HepG2 (cell line): ENCODE measurements at regions not wholly inside any gene's neighbourhood (a gene's known extent, or its start where the extent isn't known, plus 50 kb on each side); places are given as distances from the start of the nearest gene placed in this dataset.
A peak's percentile ranks its signal among the peaks of the same experiment; 100 is the strongest.

Experiments
- ATAC-seq: fragments of 200-7000 bp; cut with Tn5 transposase; 3 replicates; pipeline ENCODE4 v1.9.1; 2020; ENCODE audit warnings: mild to moderate bottlenecking, moderate library complexity
- BruUV-seq: library from RNA; stranded (reverse); fragments of 400-500 nt; replicated peaks from 2 replicates; lab custom pipeline; 2021; lab: Mats Ljungman, UMichigan
- CTCF ChIA-PET: fragments of 300-600 bp; formaldehyde crosslinking; extraction: SDS; loops from one replicate; lab custom pipeline; 2021; ENCODE audit warnings: low total read pairs, inconsistent platforms, low intra/inter-chr PET ratio; lab: Yijun Ruan, JAX
- POLR2A ChIA-PET: fragments of 350-600 bp; sonication (Branson Sonifier 250); formaldehyde crosslinking; loops from one replicate; lab custom pipeline; 2020; ENCODE audit warnings: antibody characterized with exemption, inconsistent platforms; lab: Yijun Ruan, JAX
- DNase-seq: peaks from one replicate; pipeline ENCODE4 v3.0.0-alpha.2; 2015; ENCODE audit warnings: low spot score
- FAIRE-seq: peaks from 3 replicates; lab custom pipeline; 2011; peaks lifted over from hg19 to GRCh38; lab: Jason Lieb, UNC
- H2AFZ ChIP-seq: one replicate; pipeline ENCODE4 v1.6.1; 2011; ENCODE audit warnings: low read length, inconsistent platforms
- H3K27ac ChIP-seq: fragments of 300-600 bp; 3 replicates; pipeline ENCODE4 v1.8.0; 2011; ENCODE audit warnings: mixed run types, mild to moderate bottlenecking, mixed read lengths, low read length, inconsistent platforms; ENCODE audit not compliant: insufficient read depth; ENCODE audit errors: extremely low read length
- H3K27me3 ChIP-seq, 2 experiments: fragments of 200-600 bp in 1 of 2; 2 replicates in 1 of 2; 3 replicates in 1 of 2; pipeline versions ENCODE4 v1.6.0 to v1.8.0; 2011; ENCODE audit warnings: low read length in 2 of 2, mild to moderate bottlenecking in 2 of 2, moderate library complexity in 2 of 2, inconsistent platforms in 1 of 2; ENCODE audit not compliant: insufficient read depth in 2 of 2, control insufficient read depth in 1 of 2
- H3K36me3 ChIP-seq, 2 experiments: fragments of 200-600 bp in 1 of 2; replicated peaks in 1 of 2; 2 replicates in 1 of 2; 3 replicates in 1 of 2; pipeline versions ENCODE4 v1.5.1 to v1.8.0; 2011; ENCODE audit warnings: low read length in 2 of 2, inconsistent platforms in 1 of 2; ENCODE audit not compliant: insufficient read depth in 2 of 2, control insufficient read depth in 1 of 2
- H3K4me1 ChIP-seq: 2 replicates; pipeline ENCODE4 v1.5.1; 2012; ENCODE audit warnings: low read length, inconsistent platforms; ENCODE audit not compliant: insufficient read depth
- H3K4me2 ChIP-seq: 2 replicates; pipeline ENCODE4 v1.6.0; 2011; ENCODE audit warnings: low read depth, low read length, inconsistent platforms
- H3K4me3 ChIP-seq, 3 experiments: fragments of 200-600 bp in 1 of 3; sonication (generic), shearing (Covaris generic) in 1 of 3; replicated peaks in 1 of 3; 2 replicates each; pipeline ENCODE4 v1.5.1; 2011 to 2016; ENCODE audit warnings: low read length in 3 of 3, inconsistent platforms in 2 of 3, low read depth in 2 of 3, mild to moderate bottlenecking in 2 of 3, control low read depth in 1 of 3, mixed read lengths in 1 of 3; ENCODE audit not compliant: insufficient read depth in 1 of 3
- H3K79me2 ChIP-seq: one replicate; pipeline ENCODE4 v1.6.1; 2011; ENCODE audit warnings: low read length, inconsistent platforms; ENCODE audit not compliant: insufficient read depth
- H3K9ac ChIP-seq: 2 replicates; pipeline ENCODE4 v1.6.0; 2011; ENCODE audit warnings: mild to moderate bottlenecking, low read depth, low read length, inconsistent platforms; ENCODE audit not compliant: insufficient read depth
- H3K9me3 ChIP-seq: 2 replicates; pipeline ENCODE4 v1.5.1; 2012; ENCODE audit warnings: mild to moderate bottlenecking, low read length
- H4K20me1 ChIP-seq: 2 replicates; pipeline ENCODE4 v1.6.0; 2011; ENCODE audit warnings: inconsistent platforms, mild to moderate bottlenecking, low read length, moderate library complexity; ENCODE audit not compliant: insufficient read depth
- MIER2 ChIP-seq: IDR thresholded peaks from 2 replicates; pipeline ENCODE4 v1.6.1; 2016; ENCODE audit warnings: missing biosample characterization, missing genetic modification reagents
- PAF1 ChIP-seq: IDR thresholded peaks from 2 replicates; pipeline ENCODE4 v1.6.1; 2016; ENCODE audit warnings: missing genetic modification reagents, missing compliant biosample characterization
- RARG ChIP-seq: sonication (generic); formaldehyde crosslinking; IDR thresholded peaks from 2 replicates; pipeline ENCODE4 v1.4.0; 2020; ENCODE audit warnings: low read depth, mild to moderate bottlenecking, missing genetic modification reagents
- RFX1 ChIP-seq: fragments of 450-650 bp; IDR thresholded peaks from 2 replicates; pipeline ENCODE4 v1.6.1; 2017
- SMAD3 ChIP-seq: sonication (generic); formaldehyde crosslinking; IDR thresholded peaks from 2 replicates; pipeline ENCODE4 v1.4.0; 2020; ENCODE audit warnings: missing genetic modification reagents
- SOX6 ChIP-seq, 2 experiments: fragments of 450-650 bp in 1 of 2; sonication (generic) in 1 of 2; formaldehyde crosslinking in 1 of 2; IDR thresholded peaks; 2 replicates each; pipeline versions ENCODE4 v1.4.0 to v1.6.1; 2017 to 2020; ENCODE audit warnings: antibody characterized with exemption in 1 of 2, mild to moderate bottlenecking in 1 of 2, missing genetic modification reagents in 1 of 2
- TBX3 ChIP-seq: fragments of 450-650 bp; IDR thresholded peaks from 2 replicates; pipeline ENCODE4 v1.6.1; 2017; ENCODE audit warnings: antibody characterized with exemption, mild to moderate bottlenecking, inconsistent platforms, borderline replicate concordance
- TOPORS ChIP-seq: sonication (generic); formaldehyde crosslinking; IDR thresholded peaks from 2 replicates; pipeline ENCODE4 v1.8.0; 2023; ENCODE audit warnings: mild to moderate bottlenecking, missing genetic modification reagents
- ZEB1 ChIP-seq: IDR thresholded peaks from 2 replicates; pipeline ENCODE4 v1.6.1; 2012; ENCODE audit warnings: mild to moderate bottlenecking, low read depth, inconsistent platforms; ENCODE audit not compliant: insufficient replicate concordance
- ZFYVE20 ChIP-seq: sonication (generic); formaldehyde crosslinking; IDR thresholded peaks from 2 replicates; pipeline ENCODE4 v1.8.0; 2023; ENCODE audit warnings: low read depth, mild to moderate bottlenecking, moderate library complexity, missing genetic modification reagents, borderline replicate concordance
- ZNF12 ChIP-seq: sonication (generic); formaldehyde crosslinking; IDR thresholded peaks from 2 replicates; pipeline ENCODE4 v1.5.0; 2020; ENCODE audit warnings: missing genetic modification reagents
- ZNF292 ChIP-seq: sonication (generic); formaldehyde crosslinking; IDR thresholded peaks from 2 replicates; pipeline ENCODE4 v1.8.1; 2022; ENCODE audit warnings: mild to moderate bottlenecking, low read depth, missing genetic modification reagents, borderline replicate concordance
- ZNF44 ChIP-seq: sonication (generic); formaldehyde crosslinking; IDR thresholded peaks from 2 replicates; pipeline ENCODE4 v1.5.1; 2020; ENCODE audit warnings: mild to moderate bottlenecking, missing genetic modification reagents
- ZNF644 ChIP-seq: IDR thresholded peaks from 2 replicates; pipeline ENCODE4 v1.6.1; 2016; ENCODE audit warnings: low read depth
- WGBS: methylation state at CpG from one replicate; pipeline ENCODE4 v1.1.6; 2017; ENCODE audit warnings: low lambda C conversion rate; 5-methylcytosine and 5-hydroxymethylcytosine counted together
- in situ Hi-C: cut with HindIII; loops from 2 replicates; pipeline ENCODE4 v1.10.0; 2017; ENCODE audit warnings: low pct_unique_long_range_greater_than_20kb; ENCODE audit not compliant: extremely low pct_ligation_motif_present
- intact Hi-C: fragments of 100-400 bp; cut with micrococcal nuclease; formaldehyde crosslinking; loops from one replicate; pipeline ENCODE4 v1.10.0; 2022; ENCODE audit not compliant: unreplicated experiment

DNA sequence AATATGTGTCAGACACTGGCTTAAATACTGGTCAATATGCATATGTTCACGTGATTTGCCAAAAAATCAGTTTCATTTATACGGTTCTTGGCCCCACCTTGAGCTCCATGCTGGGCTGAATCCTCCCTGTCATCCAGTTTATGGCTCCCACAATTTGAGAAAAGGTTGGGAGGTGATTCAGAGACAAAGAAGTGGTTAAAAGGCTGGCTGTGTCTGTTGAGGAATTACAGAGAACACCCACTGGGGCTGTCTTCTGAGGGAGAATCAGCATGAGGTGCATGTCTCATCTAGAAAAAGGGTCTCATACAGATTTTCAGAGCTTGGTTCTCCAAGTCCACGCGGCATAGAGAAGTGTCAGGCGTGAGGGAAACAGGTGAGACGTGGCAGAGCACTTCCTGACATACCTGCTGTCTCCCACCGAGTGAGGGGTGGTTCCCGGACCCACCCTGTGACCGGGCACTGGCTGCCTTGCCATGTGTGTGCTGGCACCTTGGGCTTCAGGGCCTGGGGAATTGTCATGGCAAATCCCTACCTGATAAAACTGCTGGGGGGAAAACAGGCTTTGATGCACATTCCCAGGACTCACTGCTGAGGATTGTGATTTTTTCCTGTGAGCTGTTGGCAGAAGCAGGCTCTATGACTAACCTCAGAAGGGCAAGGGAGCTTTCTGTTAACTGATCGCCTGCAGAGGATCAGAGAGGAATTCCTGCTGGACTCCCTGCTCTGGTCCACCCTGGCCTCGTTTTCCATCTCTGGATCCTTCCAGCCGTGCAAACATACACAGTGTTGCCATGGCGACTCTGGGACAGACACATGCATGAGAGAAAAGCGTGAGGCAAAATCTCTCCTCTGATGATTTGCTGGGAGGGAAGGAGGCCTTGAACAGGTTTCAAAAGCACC lies 223.6 kb downstream of the ADAMTS15 start:
- no peak overlapping the region for H3K27ac ChIP-seq
- H3K4me1 ChIP-seq: no peaks in the 10 kb centered on the region
- no peaks in the 10 kb centered on the region for H3K79me2 ChIP-seq
- ChIA-PET POLR2A (no interaction called here), CTCF (no interaction called here)
- FAIRE-seq (no peak), DNase-seq (no peak), ATAC-seq (peak; percentile 41; the same call in 1 of the 3 replicates)
- intact Hi-C loops: no loop called here
- H4K20me1 ChIP-seq: no peaks in the 10 kb centered on the region
- no peaks in the 10 kb centered on the region for H3K9me3 ChIP-seq
- H3K9ac ChIP-seq: no peak overlapping the region
- no peaks in the 10 kb centered on the region for H3K36me3 ChIP-seq
- TF ChIP-seq ZNF644 (no peak), RFX1 (peak; percentile 43; the same call in 1 of the 2 replicates)
- peaks cover 0 to 7% of the 10 kb centered on the region in 2 experiments; a peak in 1 of 5 replicates for H3K27me3 ChIP-seq
- no TSS peak for BruUV-seq
- no peak overlapping the region for H3K4me2 ChIP-seq
- no peak overlapping the region for H3K4me3 ChIP-seq
- WGBS: 3% methylated on average over 11 of the region's 14 CpGs
- H2AFZ ChIP-seq: no peak overlapping the region
- in situ Hi-C loops: no loop called here

DNA sequence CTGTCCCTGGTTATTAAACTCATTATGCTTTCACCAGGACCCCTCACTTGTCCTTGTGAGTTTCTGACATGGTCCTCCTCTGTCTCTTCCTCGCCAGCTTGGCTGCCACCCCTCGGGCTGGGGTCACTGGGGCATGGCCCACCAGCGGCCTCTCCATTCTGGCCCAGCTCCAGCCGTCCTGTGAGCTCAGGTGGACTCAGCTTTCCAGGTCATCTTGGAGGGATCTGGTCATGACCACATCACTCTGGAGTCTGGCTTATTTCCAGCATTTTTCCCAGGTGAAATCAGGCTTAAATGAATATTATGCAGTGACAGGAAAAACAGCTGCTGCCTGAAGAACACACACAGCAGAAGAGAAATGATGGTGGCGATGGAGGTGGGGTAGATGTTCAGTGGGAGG lies 224.5 kb downstream of the ADAMTS15 start:
- peaks cover 0 to 7% of the 10 kb centered on the region in 2 experiments; a peak in 1 of 5 replicates for H3K27me3 ChIP-seq
- ChIA-PET POLR2A (no interaction called here), CTCF (no interaction called here)
- in situ Hi-C loops (no loop called here), intact Hi-C loops (no loop called here)
- DNase-seq (no peak), FAIRE-seq (no peak), ATAC-seq (no peak)
- no peak overlapping the region for H3K4me2 ChIP-seq
- H4K20me1 ChIP-seq: no peaks in the 10 kb centered on the region
- no peak overlapping the region for H2AFZ ChIP-seq
- no peaks in the 10 kb centered on the region for H3K9me3 ChIP-seq
- no peak overlapping the region for H3K27ac ChIP-seq
- no peak overlapping the region for H3K9ac ChIP-seq
- no peak overlapping the region for H3K4me3 ChIP-seq
- no peaks in the 10 kb centered on the region for H3K4me1 ChIP-seq
- 6% methylated on average over 1 of the region's 5 CpGs for WGBS
- no peak for TF ChIP-seq TBX3
- TF ChIP-seq ZFYVE20 (CRISPR knock-in tag): no peak
- no peak for TF ChIP-seq TOPORS (CRISPR knock-in tag)
- no peak for TF ChIP-seq ZNF44 (CRISPR knock-in tag)
- TF ChIP-seq PAF1: no peak
- TF ChIP-seq MIER2 (CRISPR knock-in tag): no peak
- no peak for TF ChIP-seq RARG (CRISPR knock-in tag)
- no peak for TF ChIP-seq SOX6 (IDR thresholded peaks at IDR 0.05)
- no peak for TF ChIP-seq SOX6 (CRISPR knock-in tag; IDR thresholded peaks at IDR 0.05)
- TF ChIP-seq ZNF12 (CRISPR knock-in tag): no peak
- no peak for TF ChIP-seq SMAD3 (CRISPR knock-in tag)
- no peak for TF ChIP-seq ZNF292 (CRISPR knock-in tag)
- no peak for TF ChIP-seq ZEB1
- H3K36me3 ChIP-seq: no peaks in the 10 kb centered on the region
- no peaks in the 10 kb centered on the region for H3K79me2 ChIP-seq
- BruUV-seq: no TSS peak
